BLaER1 (cell line): ENCODE measurements at regions not wholly inside any gene's neighbourhood (a gene's known extent, or its start where the extent isn't known, plus 50 kb on each side); places are given as distances from the start of the nearest gene placed in this dataset.

Experiments
- H3K27ac ChIP-seq: shearing (Covaris generic); formaldehyde crosslinking; 2 replicates; pipeline ENCODE4 v1.8.1; 2022
- H3K27me3 ChIP-seq: shearing (Covaris generic); formaldehyde crosslinking; 2 replicates; pipeline ENCODE4 v1.8.1; 2022
- H3K36me3 ChIP-seq: shearing (Covaris generic); formaldehyde crosslinking; 2 replicates; pipeline ENCODE4 v1.8.1; 2022
- H3K4me1 ChIP-seq: shearing (Covaris generic); formaldehyde crosslinking; 2 replicates; pipeline ENCODE4 v1.8.1; 2022
- H3K4me2 ChIP-seq: shearing (Covaris generic); formaldehyde crosslinking; 2 replicates; pipeline ENCODE4 v1.8.1; 2022
- H3K4me3 ChIP-seq: shearing (Covaris generic); formaldehyde crosslinking; 2 replicates; pipeline ENCODE4 v1.8.1; 2022
- H3K9ac ChIP-seq: shearing (Covaris generic); formaldehyde crosslinking; 2 replicates; pipeline ENCODE4 v1.8.1; 2022
- H3K9me3 ChIP-seq: shearing (Covaris generic); formaldehyde crosslinking; 2 replicates; pipeline ENCODE4 v1.8.1; 2022
- H4K20me1 ChIP-seq: shearing (Covaris generic); formaldehyde crosslinking; 2 replicates; pipeline ENCODE4 v1.8.1; 2022
- Cebpa-rat ChIP-seq: shearing (Covaris generic); IDR thresholded peaks from 2 replicates; pipeline ENCODE4 v1.8.1; 2022

DNA sequence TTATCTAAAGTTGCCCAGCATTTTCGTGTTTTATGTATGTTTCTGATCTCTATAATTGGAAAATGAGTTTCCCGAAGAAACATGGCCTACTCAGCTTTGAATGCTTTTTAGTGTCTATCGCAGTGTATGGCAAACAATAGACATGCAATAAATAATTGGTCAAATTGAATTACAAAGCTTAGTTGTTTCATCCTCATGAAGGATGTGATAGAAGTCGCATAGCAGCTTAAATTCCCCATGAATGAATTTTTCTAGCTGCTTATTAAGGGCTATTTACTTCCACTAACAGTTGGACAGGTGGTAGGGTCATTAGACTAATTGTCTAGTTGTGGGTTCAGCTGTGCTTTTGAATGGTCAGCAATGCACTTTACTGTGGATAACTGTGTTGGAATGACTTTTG lies 467.3 kb upstream of the MBL2 start:
- no peak overlapping the region for H3K4me2 ChIP-seq
- H3K36me3 ChIP-seq: no peaks in the 10 kb centered on the region
- H3K27me3 ChIP-seq: no peaks in the 10 kb centered on the region
- H3K4me1 ChIP-seq: no peaks in the 10 kb centered on the region
- no peak overlapping the region for H3K9ac ChIP-seq
- H3K4me3 ChIP-seq: no peak overlapping the region
- H3K9me3 ChIP-seq: no peaks in the 10 kb centered on the region
- no peaks in the 10 kb centered on the region for H4K20me1 ChIP-seq
- TF ChIP-seq Cebpa-rat: no peak
- H3K27ac ChIP-seq: no peak overlapping the region

DNA sequence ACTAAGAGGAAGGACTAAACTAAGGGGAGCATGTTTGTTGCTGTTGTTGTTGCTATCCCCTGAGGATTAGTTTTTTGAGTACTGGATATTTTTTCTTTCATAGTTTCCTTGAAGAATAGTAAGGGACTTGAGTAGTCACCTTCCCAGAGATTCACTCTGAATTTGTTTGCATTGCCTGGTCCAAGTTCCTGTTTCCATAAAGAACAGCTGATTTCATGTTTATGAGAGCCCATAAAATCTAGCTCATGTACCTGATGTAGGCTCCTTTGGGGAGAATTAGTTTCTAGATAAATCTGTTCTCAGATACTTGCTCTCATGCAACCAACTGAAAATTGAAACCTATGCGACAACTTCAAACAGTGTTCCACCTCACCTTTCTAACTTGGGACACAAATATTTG lies 464.4 kb upstream of the MBL2 start:
- Histone ChIP-seq H3K27me3 (no peaks in the 10 kb centered on the region), H4K20me1 (no peaks in the 10 kb centered on the region), H3K4me2 (no peak overlapping the region), H3K9ac (no peak overlapping the region), H3K9me3 (no peaks in the 10 kb centered on the region), H3K36me3 (no peaks in the 10 kb centered on the region), H3K4me1 (no peaks in the 10 kb centered on the region), H3K4me3 (no peak overlapping the region), H3K27ac (no peak overlapping the region)
- TF ChIP-seq Cebpa-rat: no peak

DNA sequence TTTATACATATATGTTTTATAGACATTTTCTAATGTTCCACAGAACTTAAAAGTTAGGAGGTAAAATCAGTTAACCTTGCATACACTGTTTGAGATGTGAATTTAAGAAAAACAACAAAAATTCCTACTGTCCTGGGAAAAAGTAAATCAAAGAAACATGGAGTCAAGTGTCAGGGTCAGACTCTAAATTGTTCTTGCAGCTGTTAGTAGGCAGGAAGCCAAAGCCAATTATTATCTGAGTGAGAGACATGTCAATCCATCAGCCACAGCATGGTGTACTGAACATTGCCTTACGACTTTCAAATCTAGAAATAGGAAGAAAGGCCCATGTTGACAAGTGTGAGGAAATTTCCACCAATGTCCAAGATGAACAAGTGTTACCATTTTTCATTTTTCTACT lies 461.2 kb upstream of the MBL2 start:
- no peaks in the 10 kb centered on the region for H3K4me1 ChIP-seq
- no peak overlapping the region for H3K27ac ChIP-seq
- no peak overlapping the region for H3K4me2 ChIP-seq
- H3K9ac ChIP-seq: no peak overlapping the region
- no peaks in the 10 kb centered on the region for H3K36me3 ChIP-seq
- H4K20me1 ChIP-seq: no peaks in the 10 kb centered on the region
- H3K27me3 ChIP-seq: no peaks in the 10 kb centered on the region
- TF ChIP-seq Cebpa-rat: no peak
- no peaks in the 10 kb centered on the region for H3K9me3 ChIP-seq
- H3K4me3 ChIP-seq: no peak overlapping the region

DNA sequence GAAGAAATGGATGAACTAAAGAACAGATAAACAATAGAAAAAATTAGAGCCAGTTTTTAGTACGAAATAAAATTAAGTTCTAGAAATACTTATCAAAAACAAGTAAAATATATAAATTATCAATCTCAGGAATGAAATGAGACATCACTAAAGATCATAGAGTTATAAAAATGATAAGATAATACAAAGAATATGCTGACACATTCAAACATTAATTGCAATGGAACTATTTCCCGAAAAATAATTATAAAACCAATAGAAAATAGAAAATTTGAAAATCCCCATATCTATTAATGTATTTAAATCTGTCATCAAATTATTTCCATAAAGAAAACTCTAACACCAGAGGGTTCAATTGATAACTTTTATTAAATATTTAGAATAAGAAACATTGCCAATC lies 458.1 kb upstream of the MBL2 start:
- Histone ChIP-seq H3K9ac (no peak overlapping the region), H3K36me3 (no peaks in the 10 kb centered on the region), H3K4me3 (no peak overlapping the region), H3K27me3 (no peaks in the 10 kb centered on the region), H3K9me3 (no peaks in the 10 kb centered on the region), H3K27ac (no peak overlapping the region), H3K4me2 (no peak overlapping the region), H3K4me1 (no peaks in the 10 kb centered on the region), H4K20me1 (no peaks in the 10 kb centered on the region)
- TF ChIP-seq Cebpa-rat: no peak

DNA sequence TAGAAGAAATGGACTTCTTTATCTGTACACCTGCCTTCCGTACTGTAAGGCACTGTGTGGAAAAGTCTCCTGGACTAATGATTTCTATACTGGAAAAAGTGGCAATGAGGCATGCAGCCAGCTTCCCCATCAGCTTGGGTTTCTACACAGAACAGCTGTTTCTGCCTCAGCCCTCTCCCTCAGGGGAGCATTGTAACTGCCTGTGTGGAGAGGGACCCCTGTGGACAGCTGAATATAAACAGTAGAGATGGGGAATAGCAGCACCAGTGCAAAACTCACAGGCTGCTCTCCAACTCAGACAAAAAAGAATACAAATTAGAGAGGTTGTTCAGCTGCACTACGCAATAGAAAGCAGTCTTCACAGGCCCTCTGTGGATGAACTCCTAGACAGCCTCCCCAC lies 451.3 kb upstream of the MBL2 start:
- TF ChIP-seq Cebpa-rat: no peak
- no peaks in the 10 kb centered on the region for H3K4me1 ChIP-seq
- no peak overlapping the region for H3K27ac ChIP-seq
- peaks cover 18% of the 10 kb centered on the region for H3K9me3 ChIP-seq
- H4K20me1 ChIP-seq: no peaks in the 10 kb centered on the region
- H3K27me3 ChIP-seq: no peaks in the 10 kb centered on the region
- no peaks in the 10 kb centered on the region for H3K36me3 ChIP-seq
- H3K4me3 ChIP-seq: no peak overlapping the region
- H3K4me2 ChIP-seq: no peak overlapping the region
- H3K9ac ChIP-seq: no peak overlapping the region

DNA sequence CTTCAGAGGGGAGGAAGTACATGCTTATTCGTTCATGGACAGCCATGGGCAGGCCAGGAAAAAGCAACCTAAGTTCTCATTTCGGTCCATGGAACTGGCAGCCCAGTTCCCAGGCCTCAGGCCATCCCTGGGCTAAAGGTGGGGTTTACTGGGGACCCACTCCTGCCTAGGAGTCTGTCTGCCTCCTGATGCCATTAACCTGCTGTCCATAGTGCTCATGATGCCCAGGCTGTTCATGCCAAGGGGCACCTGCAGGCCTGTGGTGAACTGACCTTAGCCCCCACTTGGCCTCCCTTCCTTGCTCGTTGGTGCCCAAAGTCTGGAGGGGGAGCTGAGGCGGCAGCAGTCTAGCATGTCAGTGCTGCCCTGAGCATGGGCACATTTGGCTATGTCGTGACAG lies 450.2 kb upstream of the MBL2 start:
- Histone ChIP-seq H4K20me1 (no peaks in the 10 kb centered on the region), H3K4me3 (no peak overlapping the region), H3K27me3 (no peaks in the 10 kb centered on the region), H3K4me2 (no peak overlapping the region), H3K4me1 (no peaks in the 10 kb centered on the region), H3K36me3 (no peaks in the 10 kb centered on the region), H3K27ac (no peak overlapping the region), H3K9ac (no peak overlapping the region), H3K9me3 (peaks cover 18% of the 10 kb centered on the region)
- no peak for TF ChIP-seq Cebpa-rat

DNA sequence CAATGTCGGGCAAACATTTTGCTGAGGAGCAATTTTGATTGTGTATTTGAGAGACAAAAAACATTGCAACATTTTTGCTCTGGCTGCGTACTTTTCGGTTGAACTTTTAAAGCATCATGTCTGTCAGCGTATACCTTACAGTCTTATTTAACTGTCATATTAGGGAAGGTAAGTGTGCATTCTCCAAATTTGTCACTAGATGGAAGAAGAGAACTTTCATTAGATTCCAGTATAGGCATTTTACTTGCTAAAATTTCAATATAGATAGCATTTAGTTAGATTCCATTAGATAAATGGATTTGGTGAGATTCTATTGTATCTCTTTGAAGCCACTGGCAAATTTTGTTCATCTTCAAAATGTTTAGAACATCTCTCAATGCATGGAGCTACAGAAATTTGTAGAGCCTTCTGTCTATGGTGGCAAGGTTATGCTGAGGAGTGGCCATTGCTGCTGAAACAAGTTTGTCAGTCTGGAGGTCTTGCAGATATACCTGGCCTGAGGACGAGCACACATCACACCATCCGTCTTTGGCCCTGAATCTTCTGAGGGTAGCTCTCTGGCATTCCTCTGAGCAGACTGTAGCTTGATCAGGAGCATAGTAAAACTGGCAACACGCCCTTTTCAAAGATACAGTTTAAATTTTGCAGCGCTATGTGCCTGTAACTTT lies 437.5 kb upstream of the MBL2 start:
- Histone ChIP-seq H3K4me3 (no peak overlapping the region), H3K9me3 (no peaks in the 10 kb centered on the region), H3K9ac (no peak overlapping the region), H3K4me2 (no peak overlapping the region), H3K4me1 (no peaks in the 10 kb centered on the region), H3K27me3 (no peaks in the 10 kb centered on the region), H3K36me3 (no peaks in the 10 kb centered on the region), H3K27ac (no peak overlapping the region), H4K20me1 (no peaks in the 10 kb centered on the region)
- no peak for TF ChIP-seq Cebpa-rat

DNA sequence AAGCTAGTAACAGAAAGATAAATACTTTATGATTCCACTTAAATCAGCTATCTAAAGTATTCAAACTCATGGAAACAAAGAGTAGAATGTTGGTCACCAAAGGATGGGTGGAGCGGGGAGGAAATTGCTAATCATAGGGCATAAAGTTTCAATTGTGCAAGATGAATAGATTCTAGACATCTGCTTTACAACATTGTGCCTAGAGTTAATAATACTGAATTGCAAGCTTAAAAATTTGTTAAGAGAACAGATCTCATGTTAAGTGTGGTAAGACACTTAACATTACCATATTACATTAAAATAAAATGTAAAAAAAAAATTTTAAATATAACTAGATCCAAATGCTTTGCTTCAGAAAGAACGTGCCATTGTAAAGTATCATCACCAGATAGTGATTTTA lies 411.1 kb upstream of the MBL2 start:
- H3K9me3 ChIP-seq: peaks cover 6% of the 10 kb centered on the region
- no peak overlapping the region for H3K27ac ChIP-seq
- H3K9ac ChIP-seq: no peak overlapping the region

DNA sequence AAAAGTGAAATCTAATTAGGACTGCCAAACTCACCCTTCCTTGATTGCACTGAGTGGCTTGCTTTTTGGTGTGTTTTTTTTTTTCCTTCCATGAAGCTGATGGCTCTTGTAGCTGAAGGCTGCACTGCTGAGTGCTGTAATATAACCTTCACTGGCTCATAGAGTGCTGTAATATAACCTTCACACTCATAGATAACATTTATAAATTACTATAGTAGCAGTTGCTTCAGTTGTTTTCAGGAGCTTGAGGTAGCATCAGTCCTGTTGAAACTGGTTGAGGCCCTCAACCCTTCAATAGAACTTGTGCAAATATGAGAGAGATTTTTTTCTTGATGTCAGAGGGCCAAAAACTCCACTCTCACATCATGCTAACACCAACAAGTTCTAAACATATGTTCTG lies 404.9 kb upstream of the MBL2 start:
- Histone ChIP-seq H4K20me1 (no peaks in the 10 kb centered on the region), H3K9me3 (no peaks in the 10 kb centered on the region), H3K4me2 (no peak overlapping the region), H3K4me3 (no peak overlapping the region), H3K9ac (no peak overlapping the region), H3K4me1 (no peaks in the 10 kb centered on the region), H3K27me3 (no peaks in the 10 kb centered on the region), H3K27ac (no peak overlapping the region), H3K36me3 (no peaks in the 10 kb centered on the region)
- no peak for TF ChIP-seq Cebpa-rat

More for the DNA sequence above, 411.1 kb upstream of the MBL2 start:
- H4K20me1 ChIP-seq: no peaks in the 10 kb centered on the region
- no peaks in the 10 kb centered on the region for H3K27me3 ChIP-seq
- TF ChIP-seq Cebpa-rat: no peak
- no peaks in the 10 kb centered on the region for H3K4me1 ChIP-seq
- H3K4me2 ChIP-seq: no peak overlapping the region
- no peaks in the 10 kb centered on the region for H3K36me3 ChIP-seq
- no peak overlapping the region for H3K4me3 ChIP-seq

DNA sequence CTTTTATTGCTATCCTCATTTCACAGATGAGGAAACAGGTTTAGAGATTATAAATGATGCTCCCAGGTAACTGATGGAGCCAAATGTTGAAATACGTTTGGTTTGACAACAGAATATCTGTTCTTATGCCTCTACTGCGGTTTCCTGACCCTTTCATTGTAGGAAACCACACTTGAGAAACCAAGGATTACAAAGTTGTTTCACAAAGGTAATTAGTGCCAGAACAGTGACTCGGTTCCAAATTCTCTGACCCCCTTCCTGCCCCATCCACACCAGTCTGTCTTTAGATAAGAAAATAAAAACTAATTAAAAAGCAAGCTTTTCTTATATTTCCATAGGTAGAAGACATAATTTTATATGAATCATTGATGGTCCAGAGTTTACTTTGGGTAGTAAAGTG lies 393.7 kb upstream of the MBL2 start:
- no peak for TF ChIP-seq Cebpa-rat
- H3K27me3 ChIP-seq: no peaks in the 10 kb centered on the region
- H3K9ac ChIP-seq: no peak overlapping the region
- no peaks in the 10 kb centered on the region for H3K9me3 ChIP-seq
- no peaks in the 10 kb centered on the region for H3K4me1 ChIP-seq
- no peak overlapping the region for H3K4me3 ChIP-seq
- no peaks in the 10 kb centered on the region for H3K36me3 ChIP-seq
- H3K4me2 ChIP-seq: no peak overlapping the region
- no peaks in the 10 kb centered on the region for H4K20me1 ChIP-seq
- no peak overlapping the region for H3K27ac ChIP-seq

DNA sequence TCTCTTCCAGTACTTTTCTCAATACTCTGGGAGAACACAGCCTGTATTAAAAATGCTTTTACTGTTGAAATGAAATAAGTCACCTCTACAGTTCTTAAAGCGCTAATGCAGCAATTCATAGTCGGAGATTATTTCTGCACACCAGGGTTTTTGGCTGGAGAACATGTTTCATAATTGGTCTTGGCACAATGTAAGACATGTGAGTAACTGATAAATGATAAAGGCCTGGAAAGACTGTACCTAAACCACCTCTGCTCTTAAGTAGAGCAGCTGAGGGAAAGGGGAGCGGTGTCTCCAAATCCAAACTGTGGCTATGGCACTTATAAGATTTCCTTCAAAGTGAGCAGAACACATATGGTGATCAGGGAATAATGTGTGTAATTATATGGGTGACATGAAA lies 390.3 kb upstream of the MBL2 start:
- H3K27me3 ChIP-seq: no peaks in the 10 kb centered on the region
- no peak overlapping the region for H3K4me3 ChIP-seq
- H3K4me1 ChIP-seq: no peaks in the 10 kb centered on the region
- no peaks in the 10 kb centered on the region for H3K36me3 ChIP-seq
- no peaks in the 10 kb centered on the region for H4K20me1 ChIP-seq
- no peak overlapping the region for H3K27ac ChIP-seq
- no peak for TF ChIP-seq Cebpa-rat
- no peaks in the 10 kb centered on the region for H3K9me3 ChIP-seq
- no peak overlapping the region for H3K4me2 ChIP-seq
- H3K9ac ChIP-seq: no peak overlapping the region
